ENCODE measurements at regions not wholly inside any gene's neighbourhood (a gene's known extent, or its start where the extent isn't known, plus 50 kb on each side); places are given as distances from the start of the nearest gene placed in this dataset.

DNA sequence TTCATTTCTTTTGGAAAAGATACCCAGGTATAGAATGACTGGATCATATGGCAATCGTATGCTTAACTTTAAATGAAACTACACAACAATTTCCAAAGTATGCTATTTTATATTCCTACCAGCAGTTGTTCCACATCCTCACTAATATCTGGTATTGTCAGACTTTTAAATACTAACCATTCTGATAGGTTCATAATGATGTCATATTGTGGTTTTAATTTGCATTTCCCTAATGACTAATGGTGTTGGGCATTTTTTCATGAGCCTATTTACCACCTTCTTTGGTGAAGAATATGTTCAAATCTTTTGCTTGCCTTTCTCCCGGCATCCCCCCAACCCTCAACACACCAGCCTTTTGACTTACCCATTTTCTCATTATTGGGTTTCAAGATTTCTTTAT, 96.2 kb upstream of the HMGN3 start:
- H4K20me1 ChIP-seq (ENCODE audit: insufficient read depth, low read length) = no peaks in the 10 kb centered on the region
- H3K79me2 ChIP-seq (ENCODE audit: insufficient read depth, low read length) = no peaks in the 10 kb centered on the region
- H3K27ac ChIP-seq (ENCODE audit: low read depth, low read length) = no peak overlapping the region
- H3K9me3 ChIP-seq (ENCODE audit: low read depth, low read length) = no peaks in the 10 kb centered on the region
- H3K36me3 ChIP-seq (ENCODE audit: insufficient read depth, low read length) = no peaks in the 10 kb centered on the region
- DNase-seq (ENCODE audit: insufficient read length, low spot score, missing footprints) = no peak
- no peak overlapping the region for H3K4me3 ChIP-seq (ENCODE audit: insufficient read depth, low read length)
- no peak overlapping the region for H3K4me2 ChIP-seq (ENCODE audit: insufficient read depth, low read length)
- no peaks in the 10 kb centered on the region for H3K4me1 ChIP-seq (ENCODE audit: insufficient read depth, low read length)
- H3K27me3 ChIP-seq (ENCODE audit: insufficient read depth, low read length) = no peaks in the 10 kb centered on the region
- TF ChIP-seq, protein P1, sequence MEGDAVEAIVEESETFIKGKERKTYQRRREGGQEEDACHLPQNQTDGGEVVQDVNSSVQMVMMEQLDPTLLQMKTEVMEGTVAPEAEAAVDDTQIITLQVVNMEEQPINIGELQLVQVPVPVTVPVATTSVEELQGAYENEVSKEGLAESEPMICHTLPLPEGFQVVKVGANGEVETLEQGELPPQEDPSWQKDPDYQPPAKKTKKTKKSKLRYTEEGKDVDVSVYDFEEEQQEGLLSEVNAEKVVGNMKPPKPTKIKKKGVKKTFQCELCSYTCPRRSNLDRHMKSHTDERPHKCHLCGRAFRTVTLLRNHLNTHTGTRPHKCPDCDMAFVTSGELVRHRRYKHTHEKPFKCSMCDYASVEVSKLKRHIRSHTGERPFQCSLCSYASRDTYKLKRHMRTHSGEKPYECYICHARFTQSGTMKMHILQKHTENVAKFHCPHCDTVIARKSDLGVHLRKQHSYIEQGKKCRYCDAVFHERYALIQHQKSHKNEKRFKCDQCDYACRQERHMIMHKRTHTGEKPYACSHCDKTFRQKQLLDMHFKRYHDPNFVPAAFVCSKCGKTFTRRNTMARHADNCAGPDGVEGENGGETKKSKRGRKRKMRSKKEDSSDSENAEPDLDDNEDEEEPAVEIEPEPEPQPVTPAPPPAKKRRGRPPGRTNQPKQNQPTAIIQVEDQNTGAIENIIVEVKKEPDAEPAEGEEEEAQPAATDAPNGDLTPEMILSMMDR (IDR thresholded peaks at IDR 0.05; ENCODE audit: extremely low read depth, low read depth, low read length) = no peak
- H2AFZ ChIP-seq (ENCODE audit: low read length) = no peak overlapping the region

DNA sequence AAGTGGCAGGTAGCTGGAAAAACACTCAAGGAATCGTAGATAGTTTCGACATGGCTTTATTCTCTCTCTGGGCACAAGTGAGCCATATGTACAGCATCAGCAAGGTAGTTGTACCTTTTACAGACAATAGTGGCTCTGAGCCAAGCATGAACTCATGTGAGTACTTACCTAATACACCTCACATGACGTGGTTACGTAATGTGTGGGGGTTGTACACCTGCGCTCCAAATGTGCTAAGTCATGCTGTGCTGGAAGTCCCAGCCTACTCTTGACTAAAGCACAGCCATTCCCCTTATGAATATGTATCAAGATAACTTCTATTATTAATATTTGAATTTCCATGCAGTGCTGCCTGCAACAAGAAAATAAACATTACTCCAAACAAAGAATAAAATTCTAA, 78.8 kb upstream of the HMGN3 start:
- no peaks in the 10 kb centered on the region for H3K27me3 ChIP-seq (ENCODE audit: insufficient read depth, low read length)
- H2AFZ ChIP-seq (ENCODE audit: low read length) = no peak overlapping the region
- no peak overlapping the region for H3K4me3 ChIP-seq (ENCODE audit: insufficient read depth, low read length)

DNA sequence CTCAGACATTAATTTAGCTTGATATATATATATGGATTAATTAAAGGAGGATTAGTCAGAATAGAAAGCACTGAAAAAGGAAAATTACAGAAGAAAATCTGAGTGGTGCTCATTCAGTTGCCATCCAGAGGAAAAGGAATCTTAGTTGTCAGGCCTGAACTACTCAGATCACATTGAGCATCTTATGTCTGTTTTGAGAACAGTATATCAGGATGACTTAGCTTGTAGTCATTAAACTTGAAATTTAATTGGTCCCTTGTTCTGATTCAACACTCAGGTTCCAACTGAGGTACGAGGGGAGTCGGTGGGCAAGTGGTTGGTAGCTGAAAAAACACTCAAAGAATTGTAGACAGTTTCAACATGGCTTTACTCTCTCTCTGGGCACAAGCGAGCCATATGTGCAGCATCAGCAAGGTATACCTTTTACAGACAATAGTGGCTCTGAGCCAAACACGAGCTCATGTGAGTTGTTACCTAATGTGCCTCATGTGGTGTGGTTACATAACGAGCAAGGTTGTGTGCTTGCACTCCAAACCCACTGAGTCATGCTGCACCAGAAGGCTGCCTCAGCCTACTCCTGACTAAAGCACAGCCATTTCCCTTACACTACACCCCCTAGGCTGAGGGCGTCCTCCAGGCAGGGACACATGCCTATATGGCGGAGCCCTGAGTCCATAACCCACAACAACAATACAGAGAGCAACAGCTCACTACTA, 73.0 kb upstream of the HMGN3 start:
- Histone ChIP-seq H3K27me3 (ENCODE audit: insufficient read depth, low read length) (no peaks in the 10 kb centered on the region), H3K9me3 (ENCODE audit: low read depth, low read length) (no peaks in the 10 kb centered on the region)
- no peak for DNase-seq (ENCODE audit: insufficient read length, low spot score, missing footprints)

More for the DNA sequence above, 78.8 kb upstream of the HMGN3 start:
- H3K4me2 ChIP-seq (ENCODE audit: insufficient read depth, low read length) = no peak overlapping the region
- no peak overlapping the region for H3K27ac ChIP-seq (ENCODE audit: low read depth, low read length)
- H3K4me1 ChIP-seq (ENCODE audit: insufficient read depth, low read length) = no peaks in the 10 kb centered on the region
- TF ChIP-seq, protein P1 (IDR thresholded peaks at IDR 0.05; ENCODE audit: extremely low read depth, low read depth, low read length) = no peak
- H3K9me3 ChIP-seq (ENCODE audit: low read depth, low read length) = no peaks in the 10 kb centered on the region
- no peaks in the 10 kb centered on the region for H3K79me2 ChIP-seq (ENCODE audit: insufficient read depth, low read length)
- no peak for DNase-seq (ENCODE audit: insufficient read length, low spot score, missing footprints)
- H4K20me1 ChIP-seq (ENCODE audit: insufficient read depth, low read length) = no peaks in the 10 kb centered on the region
- no peaks in the 10 kb centered on the region for H3K36me3 ChIP-seq (ENCODE audit: insufficient read depth, low read length)

DNA sequence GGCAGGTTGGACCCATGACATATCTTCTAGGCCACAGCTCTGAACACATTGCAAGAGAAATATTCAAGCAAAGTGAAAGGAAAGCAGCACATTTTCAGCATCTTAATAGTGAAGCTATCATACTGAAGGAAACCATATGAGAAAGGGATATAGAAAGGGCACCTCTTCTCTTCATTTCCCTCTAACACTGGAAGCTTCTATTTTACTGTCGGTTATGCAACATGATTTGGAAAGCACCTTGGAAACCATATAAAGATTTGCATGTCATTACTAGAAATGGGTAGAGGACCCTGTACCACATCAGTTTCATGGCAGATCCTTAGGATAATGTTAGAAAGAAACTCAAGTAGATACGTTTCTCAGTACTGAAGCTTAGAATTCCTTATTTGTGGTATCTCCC, 70.5 kb upstream of the HMGN3 start:
- Histone ChIP-seq H3K4me1 (ENCODE audit: insufficient read depth, low read length) (no peaks in the 10 kb centered on the region), H3K4me2 (ENCODE audit: insufficient read depth, low read length) (no peak overlapping the region), H3K4me3 (ENCODE audit: insufficient read depth, low read length) (no peak overlapping the region), H3K9me3 (ENCODE audit: low read depth, low read length) (no peaks in the 10 kb centered on the region), H3K27me3 (ENCODE audit: insufficient read depth, low read length) (no peaks in the 10 kb centered on the region), H3K79me2 (ENCODE audit: insufficient read depth, low read length) (no peaks in the 10 kb centered on the region), H2AFZ (ENCODE audit: low read length) (no peak overlapping the region), H3K27ac (ENCODE audit: low read depth, low read length) (no peak overlapping the region), H3K36me3 (ENCODE audit: insufficient read depth, low read length) (no peaks in the 10 kb centered on the region), H4K20me1 (ENCODE audit: insufficient read depth, low read length) (no peaks in the 10 kb centered on the region)
- DNase-seq (ENCODE audit: insufficient read length, low spot score, missing footprints) = no peak
- TF ChIP-seq, protein P1 (IDR thresholded peaks at IDR 0.05; ENCODE audit: extremely low read depth, low read depth, low read length) = no peak

More for the DNA sequence above, 73.0 kb upstream of the HMGN3 start:
- no peaks in the 10 kb centered on the region for H4K20me1 ChIP-seq (ENCODE audit: insufficient read depth, low read length)
- H2AFZ ChIP-seq (ENCODE audit: low read length) = no peak overlapping the region
- no peak overlapping the region for H3K4me2 ChIP-seq (ENCODE audit: insufficient read depth, low read length)
- no peaks in the 10 kb centered on the region for H3K79me2 ChIP-seq (ENCODE audit: insufficient read depth, low read length)
- H3K27ac ChIP-seq (ENCODE audit: low read depth, low read length) = no peak overlapping the region
- H3K36me3 ChIP-seq (ENCODE audit: insufficient read depth, low read length) = no peaks in the 10 kb centered on the region
- no peaks in the 10 kb centered on the region for H3K4me1 ChIP-seq (ENCODE audit: insufficient read depth, low read length)
- TF ChIP-seq, protein P1 (IDR thresholded peaks at IDR 0.05; ENCODE audit: extremely low read depth, low read depth, low read length) = no peak
- H3K4me3 ChIP-seq (ENCODE audit: insufficient read depth, low read length) = no peak overlapping the region

All from osteoblast (primary cell).